Endothelial cell of hepatic sinusoid (primary cell): ENCODE measurements at regions not wholly inside any gene's neighbourhood (a gene's known extent, or its start where the extent isn't known, plus 50 kb on each side); places are given as distances from the start of the nearest gene placed in this dataset.

Experiments
- in situ Hi-C: cut with HindIII; loops from 2 replicates; pipeline ENCODE4 v1.10.0; 2017; ENCODE audit warnings: low sequenced_read_pairs

DNA sequence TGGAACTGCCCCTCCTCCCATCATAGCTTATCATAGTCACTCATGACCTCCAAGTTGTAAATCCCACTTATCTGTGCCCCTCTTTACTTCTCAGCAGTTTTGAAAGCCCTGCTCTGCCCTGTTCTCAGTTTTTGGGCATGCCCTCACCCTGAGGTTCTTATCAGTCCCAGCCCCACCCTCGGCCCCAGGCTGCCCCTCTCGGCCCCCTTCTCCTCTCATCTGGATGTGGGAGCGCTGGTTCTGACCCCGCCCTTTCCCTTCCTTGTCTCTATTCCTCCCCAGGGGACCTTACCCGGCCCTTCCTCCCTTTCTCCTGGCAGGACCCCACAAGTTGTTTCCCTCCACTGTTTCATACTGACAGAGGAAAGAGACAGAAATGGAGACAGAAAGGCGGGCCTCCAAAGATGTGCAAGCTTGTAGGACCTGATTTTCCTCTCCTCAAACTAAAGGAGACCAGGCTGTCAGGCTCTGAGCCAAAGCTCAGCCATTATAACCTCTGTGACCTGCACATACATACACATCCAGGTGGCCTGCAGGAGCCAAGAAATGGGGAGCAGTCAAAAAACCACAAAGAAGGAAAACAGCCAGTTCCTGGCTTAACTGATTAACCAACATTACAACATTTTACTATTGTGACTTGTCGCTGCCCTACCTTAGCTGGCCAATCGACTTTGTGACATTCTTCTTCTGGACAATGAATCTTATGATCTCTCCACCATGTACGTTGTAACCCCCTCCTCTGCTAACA lies 171.0 kb upstream of the HS6ST1 start:
- in situ Hi-C loops = no loop called here

DNA sequence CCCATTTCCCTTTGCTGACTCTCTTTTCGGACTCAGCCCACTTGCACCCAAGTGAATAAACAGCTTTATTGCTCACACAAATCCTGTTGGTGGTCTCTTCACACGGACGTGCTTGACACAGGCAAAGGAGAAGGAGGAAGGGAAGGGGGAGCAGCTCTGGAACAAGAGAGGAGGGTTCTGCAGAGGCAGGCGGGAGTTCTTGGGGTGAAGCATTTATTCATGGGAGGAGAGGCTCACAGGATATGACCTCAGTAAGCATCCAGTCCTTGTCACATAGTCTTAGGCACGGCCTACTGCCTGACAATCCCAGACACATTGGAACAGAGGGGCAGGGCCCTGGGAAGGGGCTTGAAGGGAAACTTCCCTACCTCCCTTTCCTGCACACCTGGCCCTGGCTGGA lies 171.7 kb upstream of the HS6ST1 start:
- in situ Hi-C loops = no loop called here

DNA sequence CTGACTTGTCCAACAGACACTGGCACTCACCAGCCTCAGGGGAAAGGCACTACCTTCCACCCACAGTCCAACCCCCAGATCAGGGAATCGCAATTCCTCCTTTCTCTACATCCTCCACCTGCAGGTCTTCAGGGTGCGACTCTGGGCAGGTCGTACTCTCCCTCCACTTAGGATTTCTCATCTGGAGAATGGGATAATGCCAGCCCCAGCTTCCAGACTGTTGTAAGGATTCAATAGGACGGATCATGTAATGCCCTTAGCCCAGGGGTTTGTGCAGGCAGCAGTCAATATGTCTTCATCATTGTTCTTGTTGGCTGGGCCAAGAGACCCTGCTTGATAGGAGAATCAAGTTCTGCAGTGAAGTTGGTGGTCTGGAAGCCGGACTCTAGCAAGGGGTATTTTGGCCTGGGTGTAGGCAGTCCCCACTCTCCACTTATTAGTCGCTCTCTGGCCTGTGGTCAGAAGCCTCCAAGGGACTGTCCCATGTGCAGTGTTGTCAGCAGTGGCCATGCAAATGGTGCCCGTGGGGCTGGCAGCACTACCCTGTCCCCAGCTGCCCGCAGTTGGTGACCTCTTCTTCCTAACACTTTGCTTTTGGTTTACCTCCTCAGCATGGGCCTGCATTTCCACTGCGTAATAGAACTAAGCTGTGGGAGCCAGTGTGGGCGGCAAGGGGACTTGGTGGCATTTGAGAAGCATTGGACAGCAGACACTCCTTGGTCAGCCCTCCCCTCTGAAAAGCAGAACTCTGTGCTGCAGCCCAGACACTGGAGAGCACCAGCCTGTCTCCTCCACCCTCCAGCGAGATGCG lies 172.4 kb upstream of the HS6ST1 start:
- in situ Hi-C loops = no loop called here

DNA sequence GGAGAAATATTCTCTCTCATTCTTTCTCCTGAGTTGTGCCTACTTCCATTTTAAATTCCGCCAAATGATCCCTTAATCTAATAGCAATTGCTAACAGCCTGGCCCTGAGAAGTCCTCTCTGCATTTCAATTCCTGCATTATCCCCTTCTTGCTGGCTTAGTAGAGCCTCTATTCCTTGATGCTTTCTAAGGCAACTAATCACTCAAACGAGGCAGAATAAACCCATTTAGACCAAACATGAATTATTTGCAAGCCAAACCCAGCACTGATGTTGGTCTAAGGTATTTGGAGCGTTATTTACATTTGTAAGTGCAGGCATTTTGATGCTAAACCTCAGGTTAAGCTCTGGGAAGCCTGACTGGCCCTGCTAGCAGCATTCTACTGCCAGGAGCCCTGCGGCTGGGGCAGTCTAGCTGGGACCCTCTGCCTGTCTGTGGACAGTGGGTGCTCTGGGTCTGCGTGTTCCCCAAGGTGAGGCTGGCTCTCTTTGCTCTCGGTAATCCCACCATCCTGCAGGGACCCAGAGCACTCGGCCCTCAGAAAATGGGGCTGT lies 173.1 kb upstream of the HS6ST1 start:
- in situ Hi-C loops = no loop called here

DNA sequence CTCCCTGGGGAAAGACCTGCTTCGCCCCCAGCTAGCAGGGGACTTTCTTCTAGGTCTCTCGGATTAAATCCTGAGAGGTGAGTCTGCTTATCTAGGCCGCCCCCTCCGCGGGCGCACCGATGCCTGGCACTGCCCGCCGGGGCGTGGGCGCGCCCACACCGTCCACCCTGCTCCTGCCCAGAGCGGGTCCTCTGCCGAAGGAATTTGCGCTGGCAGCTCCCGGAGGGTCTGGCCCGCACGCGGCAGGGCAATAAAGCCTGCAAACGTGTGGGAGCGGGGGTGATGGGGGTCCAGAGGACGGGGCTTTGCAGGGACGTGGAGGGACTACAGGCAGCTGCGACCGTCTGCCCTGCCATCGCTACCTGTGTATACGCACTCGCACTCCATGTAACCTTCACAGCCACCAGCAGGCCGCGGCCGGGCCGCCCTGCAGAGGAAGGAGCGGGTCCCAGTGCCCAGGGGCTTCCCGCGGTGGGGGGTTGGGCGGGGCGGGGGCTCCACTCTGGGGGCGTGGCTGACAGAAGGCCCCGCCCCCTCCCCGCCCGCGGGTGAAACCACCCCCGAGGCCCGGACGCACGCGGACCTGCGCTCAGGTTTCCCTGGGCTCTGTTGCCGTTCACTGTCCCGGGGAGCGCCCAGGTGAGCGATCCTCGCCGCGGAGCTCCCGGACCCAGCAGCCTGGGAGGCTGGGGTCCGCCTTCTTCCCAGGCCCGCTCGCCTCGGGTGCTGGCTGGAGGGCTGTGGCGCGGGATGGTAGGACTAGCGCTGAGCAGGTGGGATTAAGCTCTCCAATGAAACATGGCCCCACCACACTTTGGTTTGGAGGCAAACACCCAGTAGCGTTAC lies 174.5 kb upstream of the HS6ST1 start:
- in situ Hi-C loops = no loop called here

DNA sequence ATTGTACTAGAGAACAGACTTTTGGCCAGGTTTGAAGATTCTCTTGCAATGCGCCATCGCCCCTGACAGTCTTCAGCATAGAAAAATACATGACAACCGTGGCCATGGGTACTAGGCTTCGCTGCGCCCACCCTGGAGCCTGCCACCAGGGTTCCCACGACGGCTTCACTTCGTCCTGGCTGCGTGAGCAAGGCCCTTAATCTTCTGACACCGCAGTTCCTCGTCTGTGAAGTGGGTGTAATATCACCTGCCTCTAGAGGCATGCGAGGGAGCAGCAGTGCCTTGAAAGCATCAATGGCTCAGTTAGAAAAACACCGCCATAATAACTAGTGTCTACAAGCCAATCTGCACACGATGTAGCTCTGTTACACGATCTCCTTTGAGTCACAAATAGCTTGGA lies 175.2 kb upstream of the HS6ST1 start:
- in situ Hi-C loops = no loop called here

DNA sequence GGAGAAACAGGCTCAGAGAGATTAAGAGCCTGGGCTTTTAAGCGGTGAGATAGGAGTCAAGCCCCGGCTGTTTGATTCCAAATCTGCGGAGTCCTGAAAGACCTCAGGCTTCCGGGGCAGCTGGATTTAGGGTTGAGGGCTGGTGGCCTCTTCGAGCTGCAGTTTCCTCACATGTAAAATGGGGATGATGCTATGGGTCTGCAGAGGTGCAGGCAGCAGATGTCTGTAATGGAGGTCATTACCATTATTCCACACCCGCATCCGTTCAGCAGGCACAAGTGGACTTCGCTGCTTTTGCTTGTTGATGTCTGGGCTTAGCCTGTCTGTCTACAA lies 175.6 kb upstream of the HS6ST1 start:
- in situ Hi-C loops = no loop called here

DNA sequence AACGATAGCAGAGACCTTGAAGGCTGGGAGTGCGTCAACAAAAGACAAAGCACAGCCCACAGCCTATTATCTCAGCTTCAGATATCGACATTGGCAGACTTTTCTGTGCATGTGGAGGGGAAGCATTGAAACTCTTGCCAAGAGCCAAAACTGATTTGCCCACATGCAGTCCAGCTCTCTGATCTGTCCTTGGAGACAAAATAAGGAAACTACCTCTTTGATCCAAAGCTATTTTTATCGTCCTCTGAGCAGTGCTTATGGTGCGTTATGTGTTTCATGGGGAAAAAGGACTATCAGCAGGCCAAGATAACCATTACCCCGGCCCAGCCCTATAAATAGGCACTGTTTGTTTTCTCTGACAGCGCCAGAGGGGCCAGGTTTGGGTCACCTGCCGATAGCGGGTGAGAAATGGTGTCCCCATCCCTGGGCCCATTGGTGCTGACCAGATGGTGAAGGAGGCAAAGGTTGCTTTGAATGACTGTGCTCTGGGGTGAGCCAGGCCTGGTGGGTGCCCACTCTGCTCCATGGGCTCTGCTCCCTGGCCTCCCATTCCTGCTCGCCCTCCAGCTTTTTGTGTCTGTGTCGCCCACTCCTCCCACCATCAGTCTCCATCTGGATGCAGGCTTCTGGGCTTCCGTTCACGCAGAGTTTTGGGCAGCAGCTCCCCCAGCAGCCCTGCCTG lies 176.1 kb upstream of the HS6ST1 start:
- in situ Hi-C loops = no loop called here

DNA sequence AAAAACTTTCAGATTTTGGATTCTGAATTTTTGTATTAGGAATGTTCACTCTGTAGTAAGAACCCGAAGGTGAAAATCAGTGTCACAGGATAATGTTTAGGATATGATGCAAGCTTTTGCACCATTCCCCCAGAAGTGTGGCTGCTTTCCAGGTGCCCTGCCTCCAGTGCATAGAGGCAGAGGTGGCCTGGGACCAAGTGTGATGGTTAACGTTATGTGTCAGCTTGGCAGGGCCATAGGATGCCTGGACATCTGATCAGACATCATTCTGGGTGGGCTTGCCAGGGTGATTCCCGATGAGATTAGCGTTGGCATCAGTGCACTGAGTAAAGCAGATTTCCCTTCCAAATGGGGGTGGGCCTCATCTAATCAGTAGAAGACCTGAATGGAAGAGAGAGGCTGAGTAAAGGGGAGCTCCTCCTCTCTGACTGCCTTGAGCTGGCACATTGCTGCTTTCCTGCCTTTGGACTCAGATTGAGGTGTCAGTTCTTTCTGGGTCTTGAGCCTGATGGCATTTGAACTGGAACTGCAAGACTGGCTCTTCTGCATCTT lies 177.4 kb upstream of the HS6ST1 start:
- in situ Hi-C loops = no loop called here

DNA sequence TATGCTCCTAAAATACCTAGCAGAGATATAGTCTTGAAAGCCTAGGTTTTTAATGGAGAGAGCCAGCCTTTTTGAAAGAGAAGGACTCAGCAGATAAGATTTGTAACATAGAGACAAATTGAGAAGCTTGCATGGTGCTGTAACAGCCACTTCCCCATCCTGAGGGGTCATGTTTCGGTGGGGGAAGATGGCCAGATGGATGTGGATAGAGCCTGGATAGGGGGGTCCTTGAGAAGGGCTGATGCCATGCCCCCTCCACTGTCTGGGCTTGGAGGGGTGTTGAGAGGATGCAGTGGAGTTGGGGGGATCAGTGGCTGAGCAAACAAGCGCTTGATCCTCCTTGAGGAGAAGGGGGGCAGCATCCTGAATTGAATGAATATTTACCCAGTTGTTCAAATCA lies 178.0 kb upstream of the HS6ST1 start:
- in situ Hi-C loops = no loop called here

DNA sequence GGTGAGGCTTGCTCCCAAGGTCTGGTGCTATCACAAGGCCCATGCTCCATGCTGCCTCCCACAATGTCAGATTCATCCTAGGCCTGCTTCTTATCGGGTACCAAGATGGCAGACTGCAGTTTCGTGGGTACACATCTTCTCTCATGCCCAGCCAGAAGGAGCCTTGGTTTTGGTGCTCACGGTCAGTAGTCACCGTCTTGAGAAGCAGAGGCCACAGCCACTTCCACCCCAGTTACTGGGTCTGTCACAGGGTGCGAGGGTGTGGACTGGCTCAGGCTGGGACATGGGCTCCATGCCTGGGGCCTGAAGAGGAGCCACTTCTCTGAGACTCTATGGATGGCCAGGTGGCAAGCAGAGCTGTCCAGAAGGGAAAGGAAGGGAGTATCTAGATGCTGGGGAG lies 178.8 kb upstream of the HS6ST1 start:
- in situ Hi-C loops = no loop called here

DNA sequence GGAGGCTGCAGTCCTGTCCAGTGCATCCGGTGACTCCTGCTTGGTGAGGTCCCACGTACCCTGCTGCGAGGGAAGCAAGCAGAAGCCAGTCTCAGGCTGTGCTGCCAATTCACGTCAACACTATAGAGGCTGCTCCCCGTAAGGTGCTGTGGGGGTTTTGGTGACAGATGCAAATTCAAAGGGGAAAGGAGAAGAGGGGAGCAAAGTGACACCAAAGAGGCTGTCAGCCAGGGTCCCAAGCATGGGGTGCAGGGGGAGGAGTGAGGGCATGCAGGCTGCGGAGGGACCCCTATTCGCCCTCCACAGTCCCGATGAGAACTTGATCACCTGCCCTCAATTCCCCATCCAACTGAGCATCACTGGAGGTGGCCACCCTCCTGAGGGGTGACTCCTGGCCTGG lies 179.4 kb upstream of the HS6ST1 start:
- in situ Hi-C loops = no loop called here

DNA sequence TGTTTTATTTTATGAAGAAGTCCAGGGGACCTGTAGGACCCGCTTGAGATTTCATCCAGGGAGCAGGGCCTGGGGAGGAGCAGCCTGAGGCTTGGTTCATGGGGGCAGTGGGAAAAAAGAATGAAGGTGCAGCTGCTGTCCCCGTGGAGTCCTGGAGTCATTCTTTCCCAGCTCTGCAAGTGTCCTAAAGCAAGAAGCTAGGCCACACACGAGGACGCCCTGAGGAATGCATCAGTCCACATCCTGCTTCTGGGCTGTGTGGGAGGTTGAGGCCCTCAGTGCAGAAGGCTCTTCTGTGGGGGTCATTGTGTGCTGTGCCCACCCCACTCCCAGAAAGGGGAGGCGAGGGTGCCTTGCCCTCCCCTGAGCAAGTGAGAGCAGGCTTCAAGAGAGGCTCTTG lies 179.9 kb upstream of the HS6ST1 start:
- in situ Hi-C loops = no loop called here

DNA sequence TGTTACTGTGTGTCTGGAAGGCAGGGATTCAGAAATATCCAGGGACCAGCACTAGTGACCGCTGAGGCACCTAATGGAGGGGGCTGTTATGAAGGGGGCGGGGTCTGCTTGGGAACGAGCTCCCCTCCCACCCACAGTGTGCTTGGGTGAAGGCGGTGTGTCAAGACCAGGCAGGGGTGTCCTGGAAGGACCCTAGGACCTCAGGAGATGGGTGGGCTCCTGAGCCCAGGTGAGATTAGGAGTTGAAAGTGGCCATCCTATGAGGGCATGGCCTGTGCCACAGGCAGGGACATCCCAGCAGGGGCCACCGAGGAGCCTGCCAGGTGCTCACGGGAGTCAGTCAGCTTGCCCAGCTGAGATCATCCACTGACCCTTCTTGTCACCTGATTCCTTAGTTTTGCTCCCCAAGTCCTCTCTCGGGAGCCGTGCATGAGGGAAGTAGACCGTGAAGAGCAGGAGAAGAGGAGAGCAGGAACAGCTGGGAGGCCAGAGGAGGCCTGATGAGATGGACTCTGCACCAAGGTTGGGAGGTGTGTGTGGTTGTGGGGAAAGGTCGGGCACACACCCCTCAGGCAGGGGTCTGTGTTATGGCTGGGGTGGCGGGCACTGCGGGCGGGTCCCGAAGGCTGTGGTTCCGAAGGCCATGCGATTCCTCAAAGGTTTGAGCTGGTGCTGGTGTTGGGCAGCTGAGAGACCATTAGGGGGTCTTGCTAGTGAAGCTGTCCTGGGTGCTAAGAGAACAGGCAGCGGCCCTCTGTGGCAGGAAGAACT lies 180.9 kb upstream of the HS6ST1 start:
- in situ Hi-C loops = no loop called here

DNA sequence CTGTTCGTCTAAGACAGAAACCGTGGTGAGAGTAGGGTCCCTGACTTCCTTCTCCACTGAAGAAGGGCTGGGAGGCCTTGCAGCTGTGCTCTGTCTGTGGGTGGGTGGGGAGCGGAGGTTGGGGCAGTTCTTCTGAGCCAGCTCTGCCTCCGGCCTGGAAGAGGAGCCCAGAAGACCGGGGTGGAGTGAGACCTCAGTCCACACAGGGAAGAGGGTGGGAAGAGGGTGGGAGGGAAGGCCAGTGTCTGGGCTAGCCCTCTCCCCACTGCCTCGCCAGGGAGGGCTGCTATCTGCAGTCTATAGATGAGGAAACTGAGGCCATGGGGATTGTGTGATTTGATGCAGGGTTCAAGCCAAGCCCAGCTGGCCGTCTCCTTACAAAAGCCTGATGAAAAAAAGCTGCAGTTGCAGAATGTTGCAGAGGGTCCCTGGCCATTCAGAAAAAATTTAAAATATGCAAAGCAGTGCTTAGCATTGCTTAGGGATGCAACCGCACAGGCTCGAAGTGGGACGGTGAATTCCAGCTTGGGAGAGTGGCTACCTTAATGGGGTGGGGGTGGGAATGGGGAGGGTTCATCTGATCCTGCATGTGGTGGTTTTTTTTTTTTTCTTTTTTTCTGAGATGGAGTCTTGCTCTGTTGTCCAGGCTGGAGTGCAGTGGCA lies 181.6 kb upstream of the HS6ST1 start:
- in situ Hi-C loops = no loop called here

DNA sequence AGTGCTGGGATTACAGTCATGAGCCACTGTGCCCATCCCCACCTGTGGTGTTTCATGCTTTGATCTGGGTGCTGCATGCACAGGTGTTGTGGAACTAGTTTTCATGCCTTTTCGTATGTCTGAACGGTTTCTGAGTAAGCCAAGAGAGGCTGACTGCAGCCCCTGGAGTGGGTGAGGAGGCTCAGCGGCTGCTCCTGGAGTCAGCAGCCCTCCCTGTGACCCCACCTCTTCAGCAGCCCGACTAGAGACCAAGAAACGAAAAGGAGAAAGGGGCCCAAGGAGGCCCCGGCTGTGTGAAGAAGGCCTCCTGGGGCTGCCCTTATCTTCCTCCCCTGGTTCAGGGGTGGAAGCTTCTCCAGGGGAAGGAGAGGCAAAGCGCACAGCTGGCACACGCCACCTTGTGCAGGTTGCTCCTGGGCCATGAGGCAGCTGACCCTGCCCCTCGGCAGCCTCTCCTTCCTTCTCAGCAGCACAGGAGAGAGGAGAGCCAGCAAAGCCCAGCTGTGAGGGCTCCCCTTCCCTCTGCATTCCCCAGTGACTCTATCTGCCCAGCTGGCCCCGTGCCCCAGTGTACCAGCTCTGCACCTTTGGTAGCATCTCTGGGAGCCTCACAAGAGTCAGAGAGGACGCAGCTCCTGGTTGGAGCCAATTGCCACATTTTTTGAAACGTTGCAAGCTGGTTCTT lies 182.5 kb upstream of the HS6ST1 start:
- in situ Hi-C loops = no loop called here

DNA sequence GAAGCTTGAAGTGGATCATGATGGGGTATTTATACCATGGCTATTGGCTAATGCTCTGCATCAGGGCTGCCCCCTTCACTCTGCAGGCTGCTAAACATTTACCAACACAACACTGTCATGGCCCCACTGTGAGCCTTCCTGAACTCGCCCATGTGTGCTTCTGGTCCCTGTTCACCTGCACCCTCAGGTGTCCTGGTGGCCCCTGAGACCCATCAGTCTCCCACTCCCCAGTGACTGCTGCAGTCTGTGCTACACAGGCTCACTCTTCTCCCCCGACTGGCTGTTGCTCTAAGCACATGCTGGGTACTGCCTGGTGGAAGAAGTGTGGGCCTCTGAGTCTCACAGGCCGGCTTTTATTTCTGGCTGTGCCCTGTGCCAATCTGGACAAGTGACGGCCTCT lies 183.0 kb upstream of the HS6ST1 start:
- in situ Hi-C loops = no loop called here

DNA sequence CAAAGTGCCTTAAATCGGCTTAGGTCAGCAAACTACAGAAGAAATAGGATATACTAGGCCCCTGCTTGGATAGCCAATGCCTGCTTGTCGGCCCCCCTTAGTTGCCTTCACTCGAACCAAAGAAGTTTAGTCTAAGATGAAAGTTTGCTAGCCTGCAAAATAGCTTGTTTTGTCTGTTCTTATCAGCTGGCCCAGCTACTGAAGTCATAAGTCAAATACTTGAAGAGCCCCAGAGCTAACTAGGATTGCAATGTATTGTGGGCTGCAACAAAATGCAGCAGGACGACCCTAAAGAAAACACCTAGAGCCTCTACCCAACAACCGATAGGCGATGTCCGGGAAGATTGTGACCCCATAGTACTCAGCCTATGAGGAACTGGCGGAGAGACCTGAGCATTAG lies 183.5 kb upstream of the HS6ST1 start:
- in situ Hi-C loops = no loop called here
